HG02885 (cell line): ENCODE measurements at regions not wholly inside any gene's neighbourhood (a gene's known extent, or its start where the extent isn't known, plus 50 kb on each side); places are given as distances from the start of the nearest gene placed in this dataset.

Experiments used
- ATAC-seq: cut with Tn5 transposase; IDR thresholded peaks from one replicate; pipeline ENCODE4 v1.9.1; 2021; ENCODE audit warnings: mild to moderate bottlenecking; ENCODE audit not compliant: unreplicated experiment, poor library complexity

GRCh38 chr20:56943946-56944945, 315.1 kb downstream of the TFAP2C start:
- no peak for ATAC-seq

- ATAC-seq = no peak
Measured at GRCh38 chr20:56945057-56945456, 316.0 kb downstream of the TFAP2C start.

GRCh38 chr20:56945901-56946300, 316.8 kb downstream of the TFAP2C start:
- no peak for ATAC-seq

- ATAC-seq = no peak
Measured at GRCh38 chr20:56949318-56949717, 317.1 kb downstream of the BMP7 start.

GRCh38 chr20:56952258-56953047, 314.0 kb downstream of the BMP7 start:
- no peak for ATAC-seq

GRCh38 chr20:56953048-56953586, 313.3 kb downstream of the BMP7 start:
- no peak for ATAC-seq

GRCh38 chr20:56954797-56955196, 311.6 kb downstream of the BMP7 start:
- no peak for ATAC-seq

GRCh38 chr20:56955680-56956079, 310.8 kb downstream of the BMP7 start:
- no peak for ATAC-seq

GRCh38 chr20:56956534-56956933, 309.9 kb downstream of the BMP7 start:
- no peak for ATAC-seq

- no peak for ATAC-seq
Measured at GRCh38 chr20:56957737-56958553, 308.5 kb downstream of the BMP7 start.

GRCh38 chr20:56964901-56965300, 301.5 kb downstream of the BMP7 start:
- ATAC-seq = no peak

- no peak for ATAC-seq
Measured at GRCh38 chr20:56967916-56968315, 298.5 kb downstream of the BMP7 start.

GRCh38 chr20:56968376-56969048, 297.9 kb downstream of the BMP7 start:
- no peak for ATAC-seq

- ATAC-seq = no peak
Measured at GRCh38 chr20:56974499-56975250, 291.8 kb downstream of the BMP7 start.

GRCh38 chr20:56975838-56976237, 290.6 kb downstream of the BMP7 start:
- ATAC-seq = no peak

- ATAC-seq = no peak
Measured at GRCh38 chr20:56976336-56976735, 290.1 kb downstream of the BMP7 start.

- no peak for ATAC-seq
Measured at GRCh38 chr20:56978475-56978874, 288.0 kb downstream of the BMP7 start.

GRCh38 chr20:56979125-56979524, 287.3 kb downstream of the BMP7 start:
- no peak for ATAC-seq

GRCh38 chr20:56981301-56981700, 285.1 kb downstream of the BMP7 start:
- ATAC-seq = no peak
